Loucy (cell line): ENCODE measurements at regions not wholly inside any gene's neighbourhood (a gene's known extent, or its start where the extent isn't known, plus 50 kb on each side); places are given as distances from the start of the nearest gene placed in this dataset.

Experiments
- H2AFZ ChIP-seq: fragments of 200-600 bp; sonication (generic); 2 replicates; pipeline ENCODE4 v1.6.0; 2016; ENCODE audit warnings: antibody characterized with exemption, mild to moderate bottlenecking, low read length, moderate library complexity
- H3F3A ChIP-seq: fragments of 200-600 bp; 2 replicates; pipeline ENCODE4 v1.6.0; 2016; ENCODE audit warnings: antibody characterized with exemption, low read depth, mild to moderate bottlenecking
- H3K27me3 ChIP-seq: fragments of 200-600 bp; sonication (generic); 2 replicates; pipeline ENCODE4 v1.6.1; 2014; ENCODE audit warnings: low read length, mild to moderate bottlenecking; ENCODE audit not compliant: insufficient read depth, poor library complexity, severe bottlenecking
- H3K36me3 ChIP-seq: fragments of 200-600 bp; sonication (generic); 2 replicates; pipeline ENCODE4 v1.6.1; 2016; ENCODE audit warnings: low read length; ENCODE audit not compliant: insufficient read depth
- H3K4me1 ChIP-seq: fragments of 200-600 bp; sonication (generic); 2 replicates; pipeline ENCODE4 v1.5.1; 2014; ENCODE audit warnings: low read length, mild to moderate bottlenecking; ENCODE audit not compliant: insufficient read depth, poor library complexity, severe bottlenecking
- H3K4me2 ChIP-seq: fragments of 200-600 bp; sonication (generic); 2 replicates; pipeline ENCODE4 v1.6.0; 2014; ENCODE audit warnings: antibody characterized with exemption, low read length, low read depth, mild to moderate bottlenecking; ENCODE audit not compliant: poor library complexity, severe bottlenecking
- H3K4me3 ChIP-seq: fragments of 200-600 bp; sonication (generic); 2 replicates; pipeline ENCODE4 v1.5.1; 2014; ENCODE audit warnings: low read length, mild to moderate bottlenecking, mixed read lengths; ENCODE audit not compliant: poor library complexity, severe bottlenecking
- H3K79me2 ChIP-seq: fragments of 200-600 bp; sonication (generic); 2 replicates; pipeline ENCODE4 v1.6.1; 2014; ENCODE audit warnings: low read length; ENCODE audit not compliant: insufficient read depth
- H3K9ac ChIP-seq: fragments of 200-600 bp; sonication (generic); 2 replicates; pipeline ENCODE4 v1.6.0; 2014; ENCODE audit warnings: mild to moderate bottlenecking, low read depth, low read length, moderate library complexity; ENCODE audit not compliant: poor library complexity, severe bottlenecking
- H3K9me2 ChIP-seq: fragments of 200-600 bp; sonication (generic); replicated peaks from 2 replicates; pipeline ENCODE4 v1.6.1; 2016; ENCODE audit warnings: low read depth, low read length, mixed read lengths
- H3K9me3 ChIP-seq: fragments of 200-600 bp; sonication (generic); 2 replicates; pipeline ENCODE4 v1.6.1; 2014; ENCODE audit warnings: mild to moderate bottlenecking, antibody characterized with exemption, low read length, low read depth; ENCODE audit not compliant: insufficient read depth
- H4K20me1 ChIP-seq: fragments of 200-600 bp; sonication (generic); 2 replicates; pipeline ENCODE4 v1.6.0; 2014; ENCODE audit warnings: antibody characterized with exemption, low read length, mild to moderate bottlenecking; ENCODE audit not compliant: insufficient read depth, poor library complexity, severe bottlenecking
- CTCF ChIP-seq: fragments of 200-600 bp; sonication (generic); conservative IDR thresholded peaks from 2 replicates; pipeline ENCODE4 v1.5.1; 2014; ENCODE audit warnings: mild to moderate bottlenecking, antibody characterized with exemption, low read length
- EZH2phosphoT487 ChIP-seq: fragments of 200-600 bp; IDR thresholded peaks from 2 replicates; pipeline ENCODE4 v1.6.1; 2018; ENCODE audit warnings: antibody characterized with exemption, mild to moderate bottlenecking, moderate library complexity, borderline replicate concordance

GRCh38 chr1:57627612-57628011 is 203.8 kb upstream of the DAB1 start:
- peaks cover 10% of the 10 kb centered on the region for H3K4me1 ChIP-seq
- no peak overlapping the region for H2AFZ ChIP-seq
- H3K9me2 ChIP-seq, result no peaks in the 10 kb centered on the region
- no peak overlapping the region for H3K9ac ChIP-seq
- no peaks in the 10 kb centered on the region for H3K27me3 ChIP-seq
- H3K4me3 ChIP-seq, result no peak overlapping the region
- H3K9me3 ChIP-seq, result no peaks in the 10 kb centered on the region
- no peaks in the 10 kb centered on the region for H3K79me2 ChIP-seq
- no peak overlapping the region for H3K4me2 ChIP-seq
- TF ChIP-seq CTCF (no peak), EZH2phosphoT487 (no peak)
- H4K20me1 ChIP-seq, result no peaks in the 10 kb centered on the region
- no peaks in the 10 kb centered on the region for H3K36me3 ChIP-seq
- H3F3A ChIP-seq, result no peaks in the 10 kb centered on the region

- Histone ChIP-seq H4K20me1 (no peaks in the 10 kb centered on the region), H3K9ac (no peak overlapping the region), H3F3A (no peaks in the 10 kb centered on the region), H3K27me3 (no peaks in the 10 kb centered on the region), H3K4me3 (no peak overlapping the region), H3K36me3 (no peaks in the 10 kb centered on the region), H3K9me3 (no peaks in the 10 kb centered on the region), H3K79me2 (no peaks in the 10 kb centered on the region), H3K4me2 (no peak overlapping the region), H3K4me1 (no peaks in the 10 kb centered on the region), H2AFZ (no peak overlapping the region), H3K9me2 (no peaks in the 10 kb centered on the region)
- TF ChIP-seq EZH2phosphoT487 (no peak), CTCF (no peak)
Measured at GRCh38 chr1:57623791-57624538, 200.1 kb upstream of the DAB1 start.

GRCh38 chr1:57623039-57623790 is 199.4 kb upstream of the DAB1 start:
- TF ChIP-seq CTCF (no peak), EZH2phosphoT487 (no peak)
- H3K9me3 ChIP-seq, result no peaks in the 10 kb centered on the region
- H3F3A ChIP-seq, result no peaks in the 10 kb centered on the region
- no peaks in the 10 kb centered on the region for H3K9me2 ChIP-seq
- H4K20me1 ChIP-seq, result no peaks in the 10 kb centered on the region
- no peak overlapping the region for H3K4me2 ChIP-seq
- H3K9ac ChIP-seq, result no peak overlapping the region
- H3K27me3 ChIP-seq, result no peaks in the 10 kb centered on the region
- no peak overlapping the region for H3K4me3 ChIP-seq
- no peak overlapping the region for H2AFZ ChIP-seq
- no peaks in the 10 kb centered on the region for H3K36me3 ChIP-seq
- no peaks in the 10 kb centered on the region for H3K79me2 ChIP-seq
- H3K4me1 ChIP-seq, result no peaks in the 10 kb centered on the region
